HepG2 (cell line): ENCODE measurements at regions not wholly inside any gene's neighbourhood (a gene's known extent, or its start where the extent isn't known, plus 50 kb on each side); places are given as distances from the start of the nearest gene placed in this dataset.

Experiments used
- ATAC-seq: fragments of 200-7000 bp; cut with Tn5 transposase; 3 replicates; pipeline ENCODE4 v1.9.1; 2020; ENCODE audit warnings: mild to moderate bottlenecking, moderate library complexity
- BruUV-seq: library from RNA; stranded (reverse); fragments of 400-500 nt; replicated peaks from 2 replicates; lab custom pipeline; 2021; lab: Mats Ljungman, UMichigan
- CTCF ChIA-PET: fragments of 300-600 bp; formaldehyde crosslinking; extraction: SDS; loops from one replicate; lab custom pipeline; 2021; ENCODE audit warnings: low total read pairs, inconsistent platforms, low intra/inter-chr PET ratio; lab: Yijun Ruan, JAX
- POLR2A ChIA-PET: fragments of 350-600 bp; sonication (Branson Sonifier 250); formaldehyde crosslinking; loops from one replicate; lab custom pipeline; 2020; ENCODE audit warnings: antibody characterized with exemption, inconsistent platforms; lab: Yijun Ruan, JAX
- DNase-seq: peaks from one replicate; pipeline ENCODE4 v3.0.0-alpha.2; 2015; ENCODE audit warnings: low spot score
- FAIRE-seq: peaks from 3 replicates; lab custom pipeline; 2011; peaks lifted over from hg19 to GRCh38; lab: Jason Lieb, UNC
- H2AFZ ChIP-seq: one replicate; pipeline ENCODE4 v1.6.1; 2011; ENCODE audit warnings: low read length, inconsistent platforms
- H3K27ac ChIP-seq: fragments of 300-600 bp; 3 replicates; pipeline ENCODE4 v1.8.0; 2011; ENCODE audit warnings: mixed run types, mild to moderate bottlenecking, mixed read lengths, low read length, inconsistent platforms; ENCODE audit not compliant: insufficient read depth; ENCODE audit errors: extremely low read length
- H3K27me3 ChIP-seq, 2 experiments: fragments of 200-600 bp in 1 of 2; 2 replicates in 1 of 2; 3 replicates in 1 of 2; pipeline versions ENCODE4 v1.6.0 to v1.8.0; 2011; ENCODE audit warnings: low read length in 2 of 2, mild to moderate bottlenecking in 2 of 2, moderate library complexity in 2 of 2, inconsistent platforms in 1 of 2; ENCODE audit not compliant: insufficient read depth in 2 of 2, control insufficient read depth in 1 of 2
- H3K36me3 ChIP-seq, 2 experiments: fragments of 200-600 bp in 1 of 2; replicated peaks in 1 of 2; 2 replicates in 1 of 2; 3 replicates in 1 of 2; pipeline versions ENCODE4 v1.5.1 to v1.8.0; 2011; ENCODE audit warnings: low read length in 2 of 2, inconsistent platforms in 1 of 2; ENCODE audit not compliant: insufficient read depth in 2 of 2, control insufficient read depth in 1 of 2
- H3K4me1 ChIP-seq: 2 replicates; pipeline ENCODE4 v1.5.1; 2012; ENCODE audit warnings: low read length, inconsistent platforms; ENCODE audit not compliant: insufficient read depth
- H3K4me2 ChIP-seq: 2 replicates; pipeline ENCODE4 v1.6.0; 2011; ENCODE audit warnings: low read depth, low read length, inconsistent platforms
- H3K4me3 ChIP-seq, 3 experiments: fragments of 200-600 bp in 1 of 3; sonication (generic), shearing (Covaris generic) in 1 of 3; replicated peaks in 1 of 3; 2 replicates each; pipeline ENCODE4 v1.5.1; 2011 to 2016; ENCODE audit warnings: low read length in 3 of 3, inconsistent platforms in 2 of 3, low read depth in 2 of 3, mild to moderate bottlenecking in 2 of 3, control low read depth in 1 of 3, mixed read lengths in 1 of 3; ENCODE audit not compliant: insufficient read depth in 1 of 3
- H3K79me2 ChIP-seq: one replicate; pipeline ENCODE4 v1.6.1; 2011; ENCODE audit warnings: low read length, inconsistent platforms; ENCODE audit not compliant: insufficient read depth
- H3K9ac ChIP-seq: 2 replicates; pipeline ENCODE4 v1.6.0; 2011; ENCODE audit warnings: mild to moderate bottlenecking, low read depth, low read length, inconsistent platforms; ENCODE audit not compliant: insufficient read depth
- H3K9me3 ChIP-seq: 2 replicates; pipeline ENCODE4 v1.5.1; 2012; ENCODE audit warnings: mild to moderate bottlenecking, low read length
- H4K20me1 ChIP-seq: 2 replicates; pipeline ENCODE4 v1.6.0; 2011; ENCODE audit warnings: inconsistent platforms, mild to moderate bottlenecking, low read length, moderate library complexity; ENCODE audit not compliant: insufficient read depth
- EP300 ChIP-seq, 3 experiments: sonication (generic) in 1 of 3; formaldehyde crosslinking in 1 of 3; IDR thresholded peaks; 2 replicates each; pipeline versions ENCODE4 v1.5.1 to v1.6.1; 2011 to 2020; ENCODE audit warnings: low read depth in 2 of 3, low read length in 2 of 3, borderline replicate concordance in 1 of 3, improper control_type of control experiment in 1 of 3, mild to moderate bottlenecking in 1 of 3, missing genetic modification reagents in 1 of 3, moderate library complexity in 1 of 3
- FOXK2 ChIP-seq: fragments of 450-650 bp; IDR thresholded peaks from 2 replicates; pipeline ENCODE4 v1.6.1; 2016
- NCOA1 ChIP-seq: sonication (generic); formaldehyde crosslinking; IDR thresholded peaks from 2 replicates; pipeline ENCODE4 v1.9.0; 2021; ENCODE audit warnings: missing genetic modification reagents
- PHB2 ChIP-seq: fragments of 450-650 bp; IDR thresholded peaks from 2 replicates; pipeline ENCODE4 v1.6.1; 2018; ENCODE audit not compliant: partially characterized antibody
- POLR2A ChIP-seq, 2 experiments: IDR thresholded peaks; 2 replicates each; pipeline ENCODE4 v1.6.1; 2011; ENCODE audit warnings: low read depth in 2 of 2, low read length in 2 of 2, mild to moderate bottlenecking in 1 of 2, moderate library complexity in 1 of 2; ENCODE audit not compliant: insufficient read depth in 1 of 2
- RARG ChIP-seq: sonication (generic); formaldehyde crosslinking; IDR thresholded peaks from 2 replicates; pipeline ENCODE4 v1.4.0; 2020; ENCODE audit warnings: low read depth, mild to moderate bottlenecking, missing genetic modification reagents
- ZNF549 ChIP-seq: sonication (generic); formaldehyde crosslinking; IDR thresholded peaks from 2 replicates; pipeline ENCODE4 v1.5.0; 2020; ENCODE audit warnings: missing genetic modification reagents
- ZNF850 ChIP-seq: sonication (generic); formaldehyde crosslinking; conservative IDR thresholded peaks from 2 replicates; pipeline ENCODE4 v1.9.0; 2021; ENCODE audit warnings: mild to moderate bottlenecking, missing genetic modification reagents
- WGBS: methylation state at CpG from one replicate; pipeline ENCODE4 v1.1.6; 2017; ENCODE audit warnings: low lambda C conversion rate; 5-methylcytosine and 5-hydroxymethylcytosine counted together
- in situ Hi-C: cut with HindIII; loops from 2 replicates; pipeline ENCODE4 v1.10.0; 2017; ENCODE audit warnings: low pct_unique_long_range_greater_than_20kb; ENCODE audit not compliant: extremely low pct_ligation_motif_present
- intact Hi-C: fragments of 100-400 bp; cut with micrococcal nuclease; formaldehyde crosslinking; loops from one replicate; pipeline ENCODE4 v1.10.0; 2022; ENCODE audit not compliant: unreplicated experiment
- TF ChIP-seq, protein P1 (sequence below): sonication (generic); formaldehyde crosslinking; IDR thresholded peaks from 2 replicates; pipeline ENCODE4 v1.4.0; 2020; ENCODE audit warnings: missing genetic modification reagents
- TF ChIP-seq, protein P2 (sequence below): sonication (generic); formaldehyde crosslinking; IDR thresholded peaks from 2 replicates; pipeline ENCODE4 v1.4.0; 2020; ENCODE audit warnings: mild to moderate bottlenecking, missing genetic modification reagents
- TF ChIP-seq, protein P3 (sequence below): sonication (generic); formaldehyde crosslinking; IDR thresholded peaks from 2 replicates; pipeline ENCODE4 v1.8.1; 2023; ENCODE audit warnings: mild to moderate bottlenecking, moderate library complexity, missing genetic modification reagents
- TF ChIP-seq, protein P4 (sequence below): sonication (generic); formaldehyde crosslinking; IDR thresholded peaks from 2 replicates; pipeline ENCODE4 v1.5.1; 2020; ENCODE audit warnings: mild to moderate bottlenecking, missing genetic modification reagents, borderline replicate concordance

DNA sequence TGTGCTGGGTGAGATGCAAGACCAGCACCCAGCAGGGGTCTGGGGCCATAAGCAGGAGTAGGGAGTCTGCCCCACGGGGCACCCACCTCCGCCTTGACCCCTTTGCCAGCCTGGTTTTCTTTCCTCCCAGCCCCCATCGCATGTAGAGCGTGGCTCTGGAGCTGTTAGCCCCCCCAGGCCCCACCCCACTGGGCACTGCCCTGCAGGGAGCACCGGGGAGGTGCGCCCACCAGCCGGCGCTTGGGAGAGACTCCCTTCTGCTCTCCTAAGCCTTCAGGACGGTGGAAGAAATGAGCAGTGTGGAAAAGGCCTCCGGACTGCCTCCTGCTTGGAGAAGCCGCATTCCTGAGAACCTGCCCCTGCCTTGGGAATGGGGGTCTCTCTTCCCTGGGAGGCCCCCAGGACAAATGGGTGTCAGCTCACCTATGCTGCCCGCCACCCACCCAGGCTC lies 186.2 kb downstream of the IRF8 start (continued):
- TF ChIP-seq, protein P1, sequence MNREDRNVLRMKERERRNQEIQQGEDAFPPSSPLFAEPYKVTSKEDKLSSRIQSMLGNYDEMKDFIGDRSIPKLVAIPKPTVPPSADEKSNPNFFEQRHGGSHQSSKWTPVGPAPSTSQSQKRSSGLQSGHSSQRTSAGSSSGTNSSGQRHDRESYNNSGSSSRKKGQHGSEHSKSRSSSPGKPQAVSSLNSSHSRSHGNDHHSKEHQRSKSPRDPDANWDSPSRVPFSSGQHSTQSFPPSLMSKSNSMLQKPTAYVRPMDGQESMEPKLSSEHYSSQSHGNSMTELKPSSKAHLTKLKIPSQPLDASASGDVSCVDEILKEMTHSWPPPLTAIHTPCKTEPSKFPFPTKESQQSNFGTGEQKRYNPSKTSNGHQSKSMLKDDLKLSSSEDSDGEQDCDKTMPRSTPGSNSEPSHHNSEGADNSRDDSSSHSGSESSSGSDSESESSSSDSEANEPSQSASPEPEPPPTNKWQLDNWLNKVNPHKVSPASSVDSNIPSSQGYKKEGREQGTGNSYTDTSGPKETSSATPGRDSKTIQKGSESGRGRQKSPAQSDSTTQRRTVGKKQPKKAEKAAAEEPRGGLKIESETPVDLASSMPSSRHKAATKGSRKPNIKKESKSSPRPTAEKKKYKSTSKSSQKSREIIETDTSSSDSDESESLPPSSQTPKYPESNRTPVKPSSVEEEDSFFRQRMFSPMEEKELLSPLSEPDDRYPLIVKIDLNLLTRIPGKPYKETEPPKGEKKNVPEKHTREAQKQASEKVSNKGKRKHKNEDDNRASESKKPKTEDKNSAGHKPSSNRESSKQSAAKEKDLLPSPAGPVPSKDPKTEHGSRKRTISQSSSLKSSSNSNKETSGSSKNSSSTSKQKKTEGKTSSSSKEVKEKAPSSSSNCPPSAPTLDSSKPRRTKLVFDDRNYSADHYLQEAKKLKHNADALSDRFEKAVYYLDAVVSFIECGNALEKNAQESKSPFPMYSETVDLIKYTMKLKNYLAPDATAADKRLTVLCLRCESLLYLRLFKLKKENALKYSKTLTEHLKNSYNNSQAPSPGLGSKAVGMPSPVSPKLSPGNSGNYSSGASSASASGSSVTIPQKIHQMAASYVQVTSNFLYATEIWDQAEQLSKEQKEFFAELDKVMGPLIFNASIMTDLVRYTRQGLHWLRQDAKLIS (CRISPR knock-in tag) = no peak
- TF ChIP-seq PHB2 = no peak
- TF ChIP-seq, protein P2, sequence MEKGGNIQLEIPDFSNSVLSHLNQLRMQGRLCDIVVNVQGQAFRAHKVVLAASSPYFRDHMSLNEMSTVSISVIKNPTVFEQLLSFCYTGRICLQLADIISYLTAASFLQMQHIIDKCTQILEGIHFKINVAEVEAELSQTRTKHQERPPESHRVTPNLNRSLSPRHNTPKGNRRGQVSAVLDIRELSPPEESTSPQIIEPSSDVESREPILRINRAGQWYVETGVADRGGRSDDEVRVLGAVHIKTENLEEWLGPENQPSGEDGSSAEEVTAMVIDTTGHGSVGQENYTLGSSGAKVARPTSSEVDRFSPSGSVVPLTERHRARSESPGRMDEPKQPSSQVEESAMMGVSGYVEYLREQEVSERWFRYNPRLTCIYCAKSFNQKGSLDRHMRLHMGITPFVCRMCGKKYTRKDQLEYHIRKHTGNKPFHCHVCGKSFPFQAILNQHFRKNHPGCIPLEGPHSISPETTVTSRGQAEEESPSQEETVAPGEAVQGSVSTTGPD (CRISPR knock-in tag) = no peak

DNA sequence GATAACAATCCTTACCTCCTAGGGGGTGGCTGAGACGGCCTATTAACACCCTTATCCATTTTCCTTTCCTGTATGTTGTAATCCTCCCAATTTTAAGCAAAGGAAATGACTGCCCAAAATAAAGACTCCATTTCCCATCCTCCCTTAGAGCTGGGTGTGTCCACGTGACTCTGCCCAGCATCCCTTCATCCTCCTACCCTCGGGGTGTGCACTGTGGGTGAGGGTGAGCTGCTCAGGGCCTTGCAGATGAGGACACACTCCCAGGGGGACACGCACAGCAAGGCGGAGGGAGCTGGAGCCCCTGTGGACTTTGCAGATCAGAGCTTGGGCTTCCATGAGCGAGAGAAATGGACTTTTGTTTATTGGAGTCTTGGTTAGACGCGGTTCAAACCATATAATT lies 186.8 kb downstream of the IRF8 start:
- FAIRE-seq (no peak), ATAC-seq (no peak), DNase-seq (no peak)
- H3K27me3 ChIP-seq = peaks cover 3 to 16% of the 10 kb centered on the region in 2 experiments; a peak in 4 of 5 replicates
- H3K36me3 ChIP-seq = no peaks in the 10 kb centered on the region
- 47% methylated on average over 8 of the region's 8 CpGs for WGBS
- H3K4me2 ChIP-seq = no peak overlapping the region
- no peak overlapping the region for H3K27ac ChIP-seq
- H3K79me2 ChIP-seq = no peaks in the 10 kb centered on the region
- in situ Hi-C loops (no loop called here), intact Hi-C loops (no loop called here)
- ChIA-PET POLR2A (no interaction called here), CTCF (no interaction called here)
- no peak overlapping the region for H3K9ac ChIP-seq
- no TSS peak for BruUV-seq
- H2AFZ ChIP-seq = no peak overlapping the region
- H3K9me3 ChIP-seq = no peaks in the 10 kb centered on the region
- H3K4me3 ChIP-seq = no peak overlapping the region
- H4K20me1 ChIP-seq = no peaks in the 10 kb centered on the region
- peaks cover 14% of the 10 kb centered on the region for H3K4me1 ChIP-seq
- TF ChIP-seq ZNF549 (CRISPR knock-in tag) (no peak), EP300 (IDR thresholded peaks at IDR 0.05; ENCODE audit: low read depth in 2 of 2, low read length in 2 of 2) (no peak), EP300 (CRISPR knock-in tag; IDR thresholded peaks at IDR 0.05; ENCODE audit: borderline replicate concordance) (no peak), POLR2A (IDR thresholded peaks at IDR 0.05; ENCODE audit: insufficient read depth in 1 of 2, low read depth in 2 of 2, low read length in 2 of 2) (no peak), FOXK2 (no peak), RARG (CRISPR knock-in tag) (no peak), ZNF850 (CRISPR knock-in tag) (no peak), NCOA1 (CRISPR knock-in tag) (no peak)
- TF ChIP-seq, protein P3, sequence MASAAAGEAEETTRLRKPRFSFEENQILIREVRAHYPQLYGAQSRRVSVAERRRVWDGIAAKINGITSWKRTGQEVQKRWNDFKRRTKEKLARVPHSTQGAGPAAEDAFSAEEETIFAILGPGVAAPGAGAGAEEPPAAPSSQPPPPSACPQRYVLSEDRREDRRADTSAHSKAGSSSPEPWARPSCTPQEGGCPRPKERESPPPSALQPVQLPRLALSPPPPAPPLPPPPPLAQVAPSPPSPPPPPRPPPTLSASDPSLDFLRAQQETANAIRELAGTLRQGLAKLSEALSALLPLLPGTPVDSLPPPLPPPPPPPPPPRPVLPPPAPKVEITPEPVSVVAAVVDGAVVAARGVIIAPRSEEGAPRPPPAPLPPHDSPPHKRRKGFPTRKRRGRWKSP (CRISPR knock-in tag) = no peak
- TF ChIP-seq, protein P4, sequence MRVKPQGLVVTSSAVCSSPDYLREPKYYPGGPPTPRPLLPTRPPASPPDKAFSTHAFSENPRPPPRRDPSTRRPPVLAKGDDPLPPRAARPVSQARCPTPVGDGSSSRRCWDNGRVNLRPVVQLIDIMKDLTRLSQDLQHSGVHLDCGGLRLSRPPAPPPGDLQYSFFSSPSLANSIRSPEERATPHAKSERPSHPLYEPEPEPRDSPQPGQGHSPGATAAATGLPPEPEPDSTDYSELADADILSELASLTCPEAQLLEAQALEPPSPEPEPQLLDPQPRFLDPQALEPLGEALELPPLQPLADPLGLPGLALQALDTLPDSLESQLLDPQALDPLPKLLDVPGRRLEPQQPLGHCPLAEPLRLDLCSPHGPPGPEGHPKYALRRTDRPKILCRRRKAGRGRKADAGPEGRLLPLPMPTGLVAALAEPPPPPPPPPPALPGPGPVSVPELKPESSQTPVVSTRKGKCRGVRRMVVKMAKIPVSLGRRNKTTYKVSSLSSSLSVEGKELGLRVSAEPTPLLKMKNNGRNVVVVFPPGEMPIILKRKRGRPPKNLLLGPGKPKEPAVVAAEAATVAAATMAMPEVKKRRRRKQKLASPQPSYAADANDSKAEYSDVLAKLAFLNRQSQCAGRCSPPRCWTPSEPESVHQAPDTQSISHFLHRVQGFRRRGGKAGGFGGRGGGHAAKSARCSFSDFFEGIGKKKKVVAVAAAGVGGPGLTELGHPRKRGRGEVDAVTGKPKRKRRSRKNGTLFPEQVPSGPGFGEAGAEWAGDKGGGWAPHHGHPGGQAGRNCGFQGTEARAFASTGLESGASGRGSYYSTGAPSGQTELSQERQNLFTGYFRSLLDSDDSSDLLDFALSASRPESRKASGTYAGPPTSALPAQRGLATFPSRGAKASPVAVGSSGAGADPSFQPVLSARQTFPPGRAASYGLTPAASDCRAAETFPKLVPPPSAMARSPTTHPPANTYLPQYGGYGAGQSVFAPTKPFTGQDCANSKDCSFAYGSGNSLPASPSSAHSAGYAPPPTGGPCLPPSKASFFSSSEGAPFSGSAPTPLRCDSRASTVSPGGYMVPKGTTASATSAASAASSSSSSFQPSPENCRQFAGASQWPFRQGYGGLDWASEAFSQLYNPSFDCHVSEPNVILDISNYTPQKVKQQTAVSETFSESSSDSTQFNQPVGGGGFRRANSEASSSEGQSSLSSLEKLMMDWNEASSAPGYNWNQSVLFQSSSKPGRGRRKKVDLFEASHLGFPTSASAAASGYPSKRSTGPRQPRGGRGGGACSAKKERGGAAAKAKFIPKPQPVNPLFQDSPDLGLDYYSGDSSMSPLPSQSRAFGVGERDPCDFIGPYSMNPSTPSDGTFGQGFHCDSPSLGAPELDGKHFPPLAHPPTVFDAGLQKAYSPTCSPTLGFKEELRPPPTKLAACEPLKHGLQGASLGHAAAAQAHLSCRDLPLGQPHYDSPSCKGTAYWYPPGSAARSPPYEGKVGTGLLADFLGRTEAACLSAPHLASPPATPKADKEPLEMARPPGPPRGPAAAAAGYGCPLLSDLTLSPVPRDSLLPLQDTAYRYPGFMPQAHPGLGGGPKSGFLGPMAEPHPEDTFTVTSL (CRISPR knock-in tag) = no peak
